ENCODE measurements at regions not wholly inside any gene's neighbourhood (a gene's known extent, or its start where the extent isn't known, plus 50 kb on each side); places are given as distances from the start of the nearest gene placed in this dataset.
A peak's percentile ranks its signal among the peaks of the same experiment; 100 is the strongest.
"Not testable (repeated sequence)": the region's sequence is repeated elsewhere in the genome, so short reads cannot be mapped to it uniquely, and the experiment has no call there.

- peak; percentile 42 for DNase-seq
Measured at GRCh38 chr6:56742122-56742791, 99.6 kb upstream of the DST start.

DNA sequence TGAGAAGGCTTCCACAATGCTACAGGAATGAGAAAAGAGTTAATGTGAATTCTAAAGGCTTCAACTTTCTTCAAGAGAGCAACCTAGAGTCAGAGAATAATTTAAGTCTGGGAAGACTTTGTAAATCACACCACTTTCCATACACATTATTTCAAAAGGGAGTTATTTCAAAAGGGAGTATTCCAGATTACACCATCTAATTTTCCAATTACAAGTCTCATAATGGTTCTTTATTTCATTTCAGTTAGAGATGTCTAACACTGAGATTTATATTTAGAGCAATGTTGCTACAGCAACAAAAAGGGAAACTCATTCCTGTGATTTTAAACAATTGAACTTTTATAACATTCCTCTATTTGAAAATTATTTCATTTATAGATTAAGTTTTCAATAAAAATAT, 98.8 kb upstream of the DST start:
- DNase-seq, result no peak

DNA sequence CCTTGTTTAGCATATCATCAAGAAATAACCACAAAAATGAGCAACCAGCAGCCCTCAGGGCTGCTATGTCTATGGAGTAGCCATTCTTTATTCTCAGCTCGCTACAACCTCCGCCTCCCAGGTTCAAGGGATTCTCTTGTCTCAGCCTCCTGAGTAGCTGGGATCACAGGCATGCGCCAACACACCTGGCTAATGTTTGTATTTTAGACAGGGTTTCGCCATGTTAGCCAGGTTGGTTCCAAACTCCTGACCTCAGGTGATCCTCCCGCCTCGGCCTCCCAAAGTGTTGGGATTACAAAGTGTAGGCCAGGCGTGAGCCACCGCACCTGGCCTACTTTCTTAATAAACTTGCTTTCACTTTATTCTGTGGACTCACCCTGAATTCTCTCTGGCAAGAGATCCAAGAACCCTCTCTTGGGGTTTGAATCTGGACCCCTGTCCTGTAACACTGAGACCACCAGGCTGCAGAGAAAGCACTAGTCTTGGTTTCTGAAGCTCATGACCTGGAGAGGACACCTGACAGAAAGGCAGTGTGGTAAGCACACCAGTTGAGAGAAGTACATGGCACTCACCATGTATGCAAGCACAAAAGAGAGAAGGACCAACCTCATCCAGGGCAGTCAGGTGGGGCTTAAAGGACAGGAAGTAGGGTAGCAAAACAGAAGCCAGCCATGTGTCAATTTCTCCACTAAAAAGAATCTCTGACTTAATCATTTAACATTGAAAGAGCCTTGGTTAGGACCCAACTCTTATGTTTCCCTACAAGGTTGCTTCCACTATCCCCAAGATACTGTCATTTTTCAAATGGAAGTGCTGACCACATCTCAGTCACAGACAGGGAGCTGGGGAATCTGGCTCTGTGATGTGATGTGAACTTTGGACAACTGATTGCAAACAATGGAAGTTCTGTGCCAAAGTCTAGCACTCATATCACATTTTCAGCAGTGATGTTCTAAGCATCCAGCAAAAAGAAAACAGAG, 97.4 kb upstream of the DST start:
- DNase-seq, result no peak

GRCh38 chr6:56736804-56737203, 94.1 kb upstream of the DST start:
- no peak for DNase-seq

DNA sequence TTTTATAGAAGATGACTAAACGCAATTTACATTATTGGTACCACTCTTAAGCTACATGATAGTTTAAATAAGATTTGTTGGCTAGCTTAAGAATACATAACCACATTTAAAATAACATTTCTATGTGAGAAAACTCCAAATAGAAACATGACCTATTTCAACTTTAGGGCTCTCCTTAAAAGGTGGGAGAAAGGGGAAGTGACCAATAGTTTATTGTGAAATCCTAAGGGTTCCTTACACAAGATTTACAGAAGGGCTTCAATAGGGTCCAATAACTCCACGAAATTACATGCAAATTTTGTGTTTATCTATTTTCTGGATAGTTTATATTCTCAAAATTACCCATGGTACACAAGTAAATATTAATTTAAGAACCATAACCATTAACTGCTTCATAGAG, 91.6 kb upstream of the DST start:
- no peak for DNase-seq

GRCh38 chr6:56733211-56733697, 90.6 kb upstream of the DST start:
- no peak for DNase-seq

- no peak for DNase-seq
Measured at GRCh38 chr6:56732517-56732916, 89.8 kb upstream of the DST start.

GRCh38 chr6:56730663-56731529, 88.2 kb upstream of the DST start:
- peak; percentile 80 for DNase-seq

GRCh38 chr6:56729719-56730118, 87.0 kb upstream of the DST start:
- DNase-seq, result peak; percentile 44

DNA sequence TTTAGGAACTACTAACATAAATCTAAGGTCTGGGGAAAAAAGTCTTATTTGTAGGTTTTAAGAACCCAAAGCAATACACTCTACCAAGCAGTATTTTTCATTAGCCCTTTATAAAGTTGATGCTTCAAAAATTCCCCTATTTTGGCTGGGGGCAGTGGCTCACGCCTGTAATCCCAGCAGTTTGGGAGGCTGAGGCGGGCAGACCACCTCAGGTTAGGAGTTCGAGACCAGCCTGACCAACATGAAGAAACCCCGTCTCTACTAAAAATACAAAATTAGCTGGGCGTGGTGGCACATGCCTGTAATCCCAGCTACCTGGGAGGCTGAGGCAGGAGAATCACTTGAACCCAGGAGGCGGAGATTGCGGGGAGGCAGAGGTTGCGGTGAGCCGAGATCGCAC, 86.5 kb upstream of the DST start:
- DNase-seq, result not testable (repeated sequence)

DNA sequence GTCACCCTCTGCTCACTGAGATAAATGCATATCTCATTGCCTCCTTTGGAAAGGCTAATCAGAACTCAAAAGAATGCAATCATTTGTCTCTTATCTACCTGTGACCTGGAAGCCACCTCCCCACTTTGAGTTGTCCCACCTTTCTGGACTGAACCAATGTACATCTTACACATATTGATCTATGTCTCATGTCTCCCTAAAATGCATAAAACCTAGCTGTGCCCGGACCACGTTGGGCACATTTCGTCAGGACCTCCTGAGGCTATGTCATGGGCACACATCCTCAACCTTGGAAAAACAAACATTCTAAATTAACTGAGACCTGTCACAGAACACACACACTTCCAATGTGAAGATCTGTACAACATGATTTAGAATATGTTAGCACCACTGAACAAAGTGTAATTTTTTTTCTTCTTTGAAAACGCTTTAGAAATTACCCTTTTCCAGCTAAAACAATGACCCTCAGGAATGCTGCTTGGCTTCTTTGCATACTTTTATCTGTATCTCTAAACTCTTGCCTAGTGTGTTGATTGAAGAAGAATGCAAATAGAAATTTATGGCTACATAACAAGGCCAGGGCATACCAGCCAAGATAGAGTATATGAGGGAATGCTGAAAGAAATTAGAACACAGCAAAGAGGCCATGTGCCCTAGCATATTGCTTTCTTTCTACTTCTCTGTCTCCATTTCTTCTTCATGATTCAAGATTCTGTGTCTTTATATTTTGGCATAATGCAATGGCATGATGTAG, 84.6 kb upstream of the DST start:
- DNase-seq, result no peak

DNA sequence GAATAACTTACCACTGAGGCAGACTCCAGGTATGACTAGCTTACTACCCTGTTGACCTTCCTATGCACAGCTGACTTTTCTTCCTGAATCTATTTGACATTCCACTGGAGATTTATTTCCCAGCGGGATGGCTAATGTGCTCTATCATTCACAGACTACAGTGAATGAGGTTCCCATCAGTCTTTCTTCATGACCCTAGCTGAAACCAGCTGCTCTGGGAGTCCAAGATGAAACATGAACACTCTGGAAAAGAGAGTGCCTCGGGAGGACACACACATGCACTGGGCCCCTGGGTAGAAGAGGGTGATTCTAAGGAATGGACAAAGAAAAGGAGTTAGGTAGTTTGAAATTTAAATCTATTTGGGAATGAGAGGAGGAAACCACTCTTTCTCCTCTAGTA, 82.6 kb upstream of the DST start:
- DNase-seq, result no peak

GRCh38 chr6:56724455-56724854, 81.8 kb upstream of the DST start:
- no peak for DNase-seq

DNA sequence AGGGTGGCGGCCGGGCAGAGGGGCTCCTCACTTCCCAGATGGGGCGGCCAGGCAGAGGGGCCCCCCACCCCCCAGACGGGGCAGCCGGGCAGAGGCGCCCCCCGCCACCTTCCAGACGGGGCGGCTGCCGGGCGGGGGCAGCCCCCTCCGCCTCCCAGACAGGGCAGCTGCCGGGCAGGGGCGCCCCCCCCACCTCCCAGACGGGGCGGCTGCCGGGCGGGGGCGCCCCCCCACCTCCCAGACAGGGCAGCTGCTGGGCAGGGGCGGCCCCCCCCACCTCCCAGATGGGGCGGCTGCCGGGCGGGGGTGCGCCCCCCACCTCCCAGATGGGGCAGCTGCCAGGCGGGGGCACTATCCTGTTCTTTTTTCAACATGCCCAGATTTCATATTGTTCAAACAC, 78.2 kb upstream of the DST start:
- no peak for DNase-seq

DNA sequence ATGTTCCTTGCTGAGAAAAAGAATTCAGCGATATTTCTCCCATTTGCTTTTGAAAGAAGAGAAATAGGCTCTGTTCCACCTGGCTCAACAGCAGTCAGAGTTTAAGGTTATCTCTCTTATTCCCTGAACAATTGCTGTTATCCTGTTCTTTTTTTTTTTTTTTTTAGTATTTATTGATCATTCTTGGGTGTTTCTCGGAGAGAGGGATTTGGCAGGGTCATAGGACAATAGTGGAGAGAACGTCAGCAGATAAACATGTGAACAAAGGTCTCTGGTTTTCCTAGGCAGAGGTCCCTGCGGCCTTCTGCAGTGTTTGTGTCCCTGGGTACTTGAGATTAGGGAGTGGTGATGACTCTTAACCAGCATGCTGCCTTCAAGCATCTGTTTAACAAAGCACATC, 77.5 kb upstream of the DST start:
- DNase-seq, result not testable (repeated sequence)

DNA sequence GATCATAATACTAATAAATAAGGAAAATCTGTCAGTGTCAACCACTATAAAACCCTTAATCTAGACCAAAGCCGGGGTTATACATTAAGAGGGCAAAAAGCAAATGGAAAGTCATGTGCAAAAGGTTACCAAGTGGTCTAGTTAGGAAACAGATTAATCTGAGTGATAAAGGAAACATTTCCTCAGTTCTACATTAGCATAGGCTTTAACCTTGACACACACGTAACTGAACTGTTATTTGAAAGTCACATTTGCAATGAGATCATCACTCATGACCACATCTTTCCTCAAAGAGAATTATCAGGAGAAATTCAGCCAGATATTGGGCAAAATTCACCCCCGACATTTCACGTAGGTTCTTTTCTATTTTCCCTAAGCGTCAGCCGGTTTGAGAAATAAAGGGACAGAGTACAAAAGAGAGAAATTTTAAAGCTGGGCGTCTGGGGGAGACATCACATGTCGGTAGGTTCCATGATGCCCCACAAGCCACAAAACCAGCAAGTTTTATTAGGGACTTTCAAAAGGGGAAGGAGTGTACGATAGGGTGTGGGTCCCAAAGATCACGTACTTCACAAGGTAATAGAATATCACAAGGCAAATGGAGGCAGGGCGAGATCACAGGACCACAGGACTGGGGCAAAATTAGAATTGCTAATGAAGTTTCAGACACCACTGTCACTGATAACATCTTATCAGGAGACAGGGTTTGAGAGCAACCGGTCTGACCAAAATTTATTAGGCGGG, 76.8 kb upstream of the DST start:
- DNase-seq, result peak; percentile 94

DNA sequence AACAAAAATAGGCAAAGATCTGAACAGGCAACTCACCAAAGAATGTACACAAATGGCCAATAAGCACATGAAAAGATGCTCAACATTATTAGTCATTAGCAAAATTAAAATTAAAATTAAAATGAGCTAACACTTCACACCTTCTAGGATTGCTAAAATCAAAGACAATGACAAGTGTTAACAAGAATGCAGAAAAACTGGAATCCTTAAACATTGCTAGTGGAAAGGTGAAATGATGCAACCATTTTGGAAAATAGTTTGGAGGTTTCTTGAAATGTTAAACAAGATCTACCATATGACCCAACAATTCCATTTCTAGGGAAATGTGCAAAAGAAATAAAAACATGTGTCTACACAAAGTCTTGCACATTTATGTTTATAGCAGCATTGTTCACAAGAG, 75.5 kb upstream of the DST start:
- DNase-seq, result no peak

DNA sequence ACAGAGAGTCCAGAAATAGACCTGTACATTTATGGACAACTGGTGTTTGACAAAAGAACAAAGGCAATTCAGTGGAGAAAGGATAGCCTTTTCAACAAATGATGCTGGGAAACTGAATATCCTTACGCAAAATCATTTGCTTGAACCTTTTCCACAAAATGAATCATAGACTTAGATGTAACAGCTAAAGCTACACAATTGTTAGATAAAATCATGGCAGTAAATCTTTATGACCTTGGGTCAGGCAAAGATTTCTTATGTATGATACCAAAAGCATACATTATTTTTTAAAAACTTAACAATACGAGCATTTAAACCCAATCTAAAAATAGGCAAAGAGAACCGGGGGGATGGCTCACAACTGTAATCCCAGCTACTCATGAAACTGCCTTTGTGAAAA, 73.5 kb upstream of the DST start:
- no peak for DNase-seq

GRCh38 chr6:56715741-56716140, 73.1 kb upstream of the DST start:
- no peak for DNase-seq

- DNase-seq, result peak; percentile 95
Measured at GRCh38 chr6:56714982-56715456, 72.3 kb upstream of the DST start.

GRCh38 chr6:56714273-56714672, 71.6 kb upstream of the DST start:
- DNase-seq, result no peak
